ENCODE measurements at regions not wholly inside any gene's neighbourhood (a gene's known extent, or its start where the extent isn't known, plus 50 kb on each side); places are given as distances from the start of the nearest gene placed in this dataset.

DNA sequence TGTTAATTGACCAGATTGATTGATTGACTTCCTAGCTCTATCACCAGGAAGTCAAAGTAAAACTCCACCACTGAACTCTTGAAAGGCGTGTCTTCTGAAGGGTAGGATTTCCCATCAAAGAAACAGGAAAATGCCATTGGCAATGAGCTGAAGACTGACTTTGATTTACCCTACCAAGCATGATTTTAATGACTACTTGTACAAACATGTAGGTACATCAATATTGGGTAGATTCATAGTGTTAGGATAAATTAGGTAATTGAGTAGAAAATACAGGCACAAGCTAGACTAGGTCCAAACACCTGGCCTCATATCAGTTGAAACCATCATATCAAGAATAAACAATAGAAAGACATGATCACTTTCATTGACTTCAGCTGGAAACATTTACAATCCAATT, 53.2 kb upstream of the ATXN3L start:
- in situ Hi-C loops (cut with HindIII; ENCODE audit: extremely low pct_ligation_motif_present, low pct_unique_long_range_greater_than_20kb), result no loop called here

More for the DNA sequence above, 53.2 kb upstream of the ATXN3L start:
- Histone ChIP-seq H3K9ac (ENCODE audit: insufficient read depth, low read depth, low read length) (no peak overlapping the region), H3K27me3 (ENCODE audit: control insufficient read depth in 1 of 2, insufficient read depth in 2 of 2, low read length in 2 of 2) (no peaks in the 10 kb centered on the region), H3K36me3 (replicated peaks in 1 of 2; ENCODE audit: control insufficient read depth in 1 of 2, insufficient read depth in 2 of 2, low read length in 2 of 2) (no peaks in the 10 kb centered on the region), H2AFZ (ENCODE audit: low read length) (no peak overlapping the region), H3K9me3 (ENCODE audit: low read length) (no peaks in the 10 kb centered on the region), H3K79me2 (ENCODE audit: insufficient read depth, low read length) (no peaks in the 10 kb centered on the region), H3K27ac (ENCODE audit: extremely low read length, insufficient read depth, low read length) (no peak overlapping the region), H3K4me2 (ENCODE audit: low read depth, low read length) (no peak overlapping the region), H3K4me3 (replicated peaks in 1 of 3; ENCODE audit: insufficient read depth in 1 of 3, low read depth in 2 of 3, low read length in 3 of 3) (no peak overlapping the region), H3K4me1 (ENCODE audit: insufficient read depth, low read length) (no peaks in the 10 kb centered on the region), H4K20me1 (ENCODE audit: insufficient read depth, low read length) (no peaks in the 10 kb centered on the region)
- WGBS (ENCODE audit: low lambda C conversion rate), result 60% methylated on average over 1 of the region's 1 CpG
- no peak for TF ChIP-seq TCF7 (IDR thresholded peaks at IDR 0.05; ENCODE audit: low read depth)
- TF ChIP-seq ZNF263 (CRISPR knock-in tag; IDR thresholded peaks at IDR 0.05), result no peak
- no peak for TF ChIP-seq ZNF280D (CRISPR knock-in tag; IDR thresholded peaks at IDR 0.05)
- TF ChIP-seq ZNF256 (CRISPR knock-in tag; conservative IDR thresholded peaks at IDR 0.05), result no peak
- TF ChIP-seq, protein P1, sequence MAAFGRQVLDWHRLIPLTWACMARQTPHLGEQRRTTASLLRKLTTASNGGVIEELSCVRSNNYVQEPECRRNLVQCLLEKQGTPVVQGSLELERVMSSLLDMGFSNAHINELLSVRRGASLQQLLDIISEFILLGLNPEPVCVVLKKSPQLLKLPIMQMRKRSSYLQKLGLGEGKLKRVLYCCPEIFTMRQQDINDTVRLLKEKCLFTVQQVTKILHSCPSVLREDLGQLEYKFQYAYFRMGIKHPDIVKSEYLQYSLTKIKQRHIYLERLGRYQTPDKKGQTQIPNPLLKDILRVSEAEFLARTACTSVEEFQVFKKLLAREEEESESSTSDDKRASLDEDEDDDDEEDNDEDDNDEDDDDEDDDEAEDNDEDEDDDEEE (CRISPR knock-in tag; IDR thresholded peaks at IDR 0.05), result no peak
- intact Hi-C loops (cut with micrococcal nuclease; ENCODE audit: unreplicated experiment), result no loop called here
- FAIRE-seq (no peak), ATAC-seq (no peak), DNase-seq (ENCODE audit: low spot score) (no peak)
- ChIA-PET POLR2A (no interaction called here), CTCF (ENCODE audit: low intra/inter-chr PET ratio, low total read pairs) (no interaction called here)
- no TSS peak for BruUV-seq (replicated peaks)

Measured in HepG2 (cell line).